ENCODE measurements at regions not wholly inside any gene's neighbourhood (a gene's known extent, or its start where the extent isn't known, plus 50 kb on each side); places are given as distances from the start of the nearest gene placed in this dataset.

DNA sequence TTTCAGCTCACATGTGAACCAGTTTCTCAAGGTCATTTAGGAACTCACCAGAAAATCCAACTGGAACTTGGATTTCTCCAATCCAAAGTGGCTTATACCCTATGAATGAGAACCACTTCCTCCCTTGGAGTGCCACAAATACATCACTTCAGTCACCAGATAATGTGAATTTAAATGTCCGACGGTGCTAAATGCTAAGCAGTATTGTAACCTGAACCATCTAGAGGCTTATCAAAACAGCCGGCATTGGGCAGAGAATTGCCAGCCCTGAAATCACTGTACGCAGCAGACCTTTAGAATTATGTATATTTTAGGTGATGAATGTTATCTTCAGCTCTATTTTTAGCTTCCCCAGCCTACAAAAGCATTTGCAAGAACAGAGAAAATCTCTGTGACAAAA, 76.8 kb upstream of the COX20 start:
- Histone ChIP-seq H3K27me3 (replicated peaks; ENCODE audit: insufficient read depth, low read depth, low read length, poor library complexity) (no peaks in the 10 kb centered on the region), H3K27ac (ENCODE audit: low read depth, low read length, poor library complexity, severe bottlenecking) (no peak overlapping the region), H3K4me1 (ENCODE audit: insufficient read depth, low read length, poor library complexity, severe bottlenecking) (no peaks in the 10 kb centered on the region), H3K4me3 (ENCODE audit: low read depth, low read length, poor library complexity, severe bottlenecking) (no peak overlapping the region), H3K9me3 (ENCODE audit: low read depth, low read length, poor library complexity, severe bottlenecking) (no peaks in the 10 kb centered on the region), H3K36me3 (ENCODE audit: insufficient read depth, low read length, poor library complexity, severe bottlenecking) (no peaks in the 10 kb centered on the region)
- CTCF ChIA-PET = no interaction called here
- TF ChIP-seq EZH2 (IDR thresholded peaks at IDR 0.05; ENCODE audit: borderline replicate concordance, low read depth, low read length, poor library complexity, severe bottlenecking) = no peak
- TF ChIP-seq CTCF (conservative IDR thresholded peaks at IDR 0.05; ENCODE audit: low read depth, low read length) = no peak
- intact Hi-C loops (cut with micrococcal nuclease; ENCODE audit: unreplicated experiment) = no loop called here
- no peak for DNase-seq (ENCODE audit: low spot score)
- POLR2A ChIA-PET (ENCODE audit: low non-redundant PET) = no interaction called here
- BruUV-seq (replicated peaks) = no TSS peak

GRCh38 chr1:244759158-244759557, 76.3 kb upstream of the COX20 start:
- ChIA-PET CTCF (no interaction called here), POLR2A (ENCODE audit: low non-redundant PET) (no interaction called here)
- no peaks in the 10 kb centered on the region for H3K27me3 ChIP-seq (replicated peaks; ENCODE audit: insufficient read depth, low read depth, low read length, poor library complexity)
- H3K36me3 ChIP-seq (ENCODE audit: insufficient read depth, low read length, poor library complexity, severe bottlenecking) = no peaks in the 10 kb centered on the region
- intact Hi-C loops (cut with micrococcal nuclease; ENCODE audit: unreplicated experiment) = no loop called here
- H3K4me3 ChIP-seq (ENCODE audit: low read depth, low read length, poor library complexity, severe bottlenecking) = no peak overlapping the region
- no peaks in the 10 kb centered on the region for H3K4me1 ChIP-seq (ENCODE audit: insufficient read depth, low read length, poor library complexity, severe bottlenecking)
- BruUV-seq (replicated peaks) = no TSS peak
- H3K27ac ChIP-seq (ENCODE audit: low read depth, low read length, poor library complexity, severe bottlenecking) = no peak overlapping the region
- TF ChIP-seq CTCF (conservative IDR thresholded peaks at IDR 0.05; ENCODE audit: low read depth, low read length) (no peak), EZH2 (IDR thresholded peaks at IDR 0.05; ENCODE audit: borderline replicate concordance, low read depth, low read length, poor library complexity, severe bottlenecking) (no peak)
- no peaks in the 10 kb centered on the region for H3K9me3 ChIP-seq (ENCODE audit: low read depth, low read length, poor library complexity, severe bottlenecking)
- DNase-seq (ENCODE audit: low spot score) = no peak

DNA sequence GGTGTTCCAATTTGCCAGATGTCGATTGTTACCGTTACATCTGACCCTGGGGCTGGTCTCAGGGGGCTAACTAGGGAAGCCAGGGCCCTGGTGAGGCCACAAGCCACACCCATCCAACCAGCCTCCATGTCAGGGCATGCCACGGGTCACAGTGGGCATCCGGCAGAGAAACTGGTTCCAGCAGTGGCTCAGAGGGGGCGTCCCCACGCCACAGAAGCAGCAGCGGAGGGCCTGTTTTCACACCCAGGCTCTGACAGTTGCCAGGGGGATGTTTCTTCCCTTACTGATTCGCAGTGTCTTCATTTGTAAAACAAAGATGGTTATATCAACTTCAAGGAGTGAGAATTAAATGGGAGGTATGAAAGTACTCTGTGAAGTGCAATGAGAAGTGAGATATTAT, 75.0 kb upstream of the COX20 start:
- intact Hi-C loops (cut with micrococcal nuclease; ENCODE audit: unreplicated experiment) = no loop called here
- H3K36me3 ChIP-seq (ENCODE audit: insufficient read depth, low read length, poor library complexity, severe bottlenecking) = no peaks in the 10 kb centered on the region
- no peak for TF ChIP-seq CTCF (conservative IDR thresholded peaks at IDR 0.05; ENCODE audit: low read depth, low read length)
- TF ChIP-seq EZH2 (IDR thresholded peaks at IDR 0.05; ENCODE audit: borderline replicate concordance, low read depth, low read length, poor library complexity, severe bottlenecking) = no peak
- H3K4me3 ChIP-seq (ENCODE audit: low read depth, low read length, poor library complexity, severe bottlenecking) = no peak overlapping the region
- no peak overlapping the region for H3K27ac ChIP-seq (ENCODE audit: low read depth, low read length, poor library complexity, severe bottlenecking)
- H3K4me1 ChIP-seq (ENCODE audit: insufficient read depth, low read length, poor library complexity, severe bottlenecking) = no peaks in the 10 kb centered on the region
- DNase-seq (ENCODE audit: low spot score) = no peak
- H3K27me3 ChIP-seq (replicated peaks; ENCODE audit: insufficient read depth, low read depth, low read length, poor library complexity) = no peaks in the 10 kb centered on the region
- BruUV-seq (replicated peaks) = no TSS peak
- H3K9me3 ChIP-seq (ENCODE audit: low read depth, low read length, poor library complexity, severe bottlenecking) = no peaks in the 10 kb centered on the region
- ChIA-PET CTCF (no interaction called here), POLR2A (ENCODE audit: low non-redundant PET) (no interaction called here)
